Suprapubic skin (tissue), 4 donors: ENCODE measurements at regions not wholly inside any gene's neighbourhood (a gene's known extent, or its start where the extent isn't known, plus 50 kb on each side); places are given as distances from the start of the nearest gene placed in this dataset.
A peak's percentile ranks its signal among the peaks of the same experiment; 100 is the strongest.

Experiments used
- DNase-seq, 2 donors: peaks; one replicate each; pipeline ENCODE4 v3.0.0-alpha.2; 2019; ENCODE audit warnings: low spot score in 2 of 2
- H3K27ac ChIP-seq: fragments of 200-600 bp; sonication (generic); one replicate; pipeline ENCODE4 v1.5.1; 2019
- H3K27me3 ChIP-seq: fragments of 200-600 bp; sonication (generic); one replicate; pipeline ENCODE4 v1.5.1; 2019
- H3K36me3 ChIP-seq: fragments of 200-600 bp; sonication (generic); one replicate; pipeline ENCODE4 v1.5.1; 2019
- H3K4me1 ChIP-seq: fragments of 200-600 bp; sonication (generic); one replicate; pipeline ENCODE4 v1.5.1; 2019
- H3K4me3 ChIP-seq: fragments of 200-600 bp; sonication (generic); one replicate; pipeline ENCODE4 v1.5.1; 2019; ENCODE audit warnings: mild to moderate bottlenecking
- H3K9me3 ChIP-seq: fragments of 200-600 bp; sonication (generic); one replicate; pipeline ENCODE4 v1.5.1; 2019
- EP300 ChIP-seq: sonication (generic); formaldehyde crosslinking; IDR thresholded peaks from one replicate; pipeline ENCODE4 v1.6.1; 2017; ENCODE audit warnings: antibody characterized with exemption
- POLR2A ChIP-seq, 2 donors: fragments of 450-650 bp; IDR thresholded peaks; one replicate each; pipeline ENCODE4 v1.6.1; 2017; ENCODE audit warnings: antibody characterized with exemption in 2 of 2, mild to moderate bottlenecking in 2 of 2, moderate library complexity in 2 of 2
- POLR2AphosphoS5 ChIP-seq, 3 donors: sonication (generic); formaldehyde crosslinking; IDR thresholded peaks; one replicate each; pipeline ENCODE4 v1.6.1; 2017; ENCODE audit warnings: antibody characterized with exemption in 3 of 3
- WGBS: methylation state at CpG from one replicate; pipeline ENCODE4 v1.1.5; 2018; 5-methylcytosine and 5-hydroxymethylcytosine counted together
- TF ChIP-seq, protein P1 (sequence below), 2 donors: fragments of 200-600 bp in 1 of 2; fragments of 450-650 bp in 1 of 2; sonication (generic) in 1 of 2; IDR thresholded peaks; one replicate each; pipeline ENCODE4 v1.5.1; 2016 to 2019; ENCODE audit warnings: antibody characterized with exemption in 2 of 2, mild to moderate bottlenecking in 1 of 2, moderate library complexity in 1 of 2

DNA sequence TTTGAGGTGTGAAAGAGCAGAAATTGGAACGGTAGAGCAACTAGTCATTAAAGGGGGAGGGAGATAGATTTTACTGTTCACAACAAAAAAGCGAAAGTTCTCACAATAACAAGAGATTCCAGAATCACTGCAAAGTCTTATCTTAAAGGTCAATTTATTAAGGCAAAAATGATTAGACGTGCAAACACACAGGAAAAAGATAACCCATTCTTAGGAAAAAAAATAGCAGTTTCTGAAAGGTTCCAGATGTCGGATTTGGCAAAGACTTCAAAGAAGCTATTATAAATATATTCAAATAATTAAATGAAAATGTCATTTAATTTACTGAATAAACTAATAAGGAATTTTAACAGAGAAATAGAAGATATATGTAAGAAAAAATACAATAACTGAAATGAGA, 70.8 kb upstream of the GNAI1 start:
- no peak for DNase-seq

DNA sequence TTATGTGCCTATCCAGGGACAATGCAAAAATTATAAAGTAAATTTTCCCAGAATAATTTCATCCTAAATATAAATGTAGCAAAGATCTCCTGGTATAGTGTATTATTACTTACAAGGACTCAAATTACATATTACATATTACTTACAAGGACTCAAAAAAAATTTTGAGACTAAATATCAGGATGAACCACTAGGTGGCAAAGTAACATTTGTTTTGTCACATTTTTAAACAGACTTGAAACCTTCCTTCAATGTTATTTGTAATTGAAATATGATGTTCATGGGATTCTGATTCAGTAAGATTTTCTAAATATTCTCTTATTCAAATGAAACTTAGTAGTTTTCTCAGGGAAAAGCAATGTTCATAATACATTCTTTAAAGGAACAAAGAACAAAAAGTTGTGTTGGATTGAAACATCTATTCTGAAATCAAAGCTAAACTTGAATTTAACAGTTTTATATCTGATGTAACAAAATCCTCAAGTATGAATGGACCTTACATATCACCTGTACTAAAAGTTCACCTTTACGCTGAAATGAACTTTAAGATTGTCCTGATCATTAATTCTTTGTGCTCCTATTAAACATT, 74.3 kb upstream of the GNAI1 start:
- 82% methylated on average over 1 of the region's 1 CpG for WGBS
- Histone ChIP-seq H3K4me1 (no peaks in the 10 kb centered on the region), H3K4me3 (no peak overlapping the region), H3K27me3 (no peaks in the 10 kb centered on the region), H3K27ac (no peak overlapping the region), H3K36me3 (no peaks in the 10 kb centered on the region), H3K9me3 (no peaks in the 10 kb centered on the region)
- TF ChIP-seq POLR2AphosphoS5 (IDR thresholded peaks at IDR 0.05), result no peak
- no peak for TF ChIP-seq EP300
- TF ChIP-seq, protein P1, sequence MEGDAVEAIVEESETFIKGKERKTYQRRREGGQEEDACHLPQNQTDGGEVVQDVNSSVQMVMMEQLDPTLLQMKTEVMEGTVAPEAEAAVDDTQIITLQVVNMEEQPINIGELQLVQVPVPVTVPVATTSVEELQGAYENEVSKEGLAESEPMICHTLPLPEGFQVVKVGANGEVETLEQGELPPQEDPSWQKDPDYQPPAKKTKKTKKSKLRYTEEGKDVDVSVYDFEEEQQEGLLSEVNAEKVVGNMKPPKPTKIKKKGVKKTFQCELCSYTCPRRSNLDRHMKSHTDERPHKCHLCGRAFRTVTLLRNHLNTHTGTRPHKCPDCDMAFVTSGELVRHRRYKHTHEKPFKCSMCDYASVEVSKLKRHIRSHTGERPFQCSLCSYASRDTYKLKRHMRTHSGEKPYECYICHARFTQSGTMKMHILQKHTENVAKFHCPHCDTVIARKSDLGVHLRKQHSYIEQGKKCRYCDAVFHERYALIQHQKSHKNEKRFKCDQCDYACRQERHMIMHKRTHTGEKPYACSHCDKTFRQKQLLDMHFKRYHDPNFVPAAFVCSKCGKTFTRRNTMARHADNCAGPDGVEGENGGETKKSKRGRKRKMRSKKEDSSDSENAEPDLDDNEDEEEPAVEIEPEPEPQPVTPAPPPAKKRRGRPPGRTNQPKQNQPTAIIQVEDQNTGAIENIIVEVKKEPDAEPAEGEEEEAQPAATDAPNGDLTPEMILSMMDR (IDR thresholded peaks at IDR 0.05), result peak; percentile 31 to 38
- DNase-seq, result no peak

More for the DNA sequence above, 70.8 kb upstream of the GNAI1 start:
- Histone ChIP-seq H3K4me3 (no peak overlapping the region), H3K4me1 (no peaks in the 10 kb centered on the region), H3K9me3 (peaks cover 3% of the 10 kb centered on the region), H3K27ac (no peak overlapping the region), H3K36me3 (no peaks in the 10 kb centered on the region), H3K27me3 (no peaks in the 10 kb centered on the region)
- 56% methylated on average over 4 of the region's 4 CpGs for WGBS
- TF ChIP-seq, protein P1 (IDR thresholded peaks at IDR 0.05), result no peak
- TF ChIP-seq EP300 (no peak), POLR2AphosphoS5 (IDR thresholded peaks at IDR 0.05) (no peak), POLR2A (IDR thresholded peaks at IDR 0.05) (no peak)

DNA sequence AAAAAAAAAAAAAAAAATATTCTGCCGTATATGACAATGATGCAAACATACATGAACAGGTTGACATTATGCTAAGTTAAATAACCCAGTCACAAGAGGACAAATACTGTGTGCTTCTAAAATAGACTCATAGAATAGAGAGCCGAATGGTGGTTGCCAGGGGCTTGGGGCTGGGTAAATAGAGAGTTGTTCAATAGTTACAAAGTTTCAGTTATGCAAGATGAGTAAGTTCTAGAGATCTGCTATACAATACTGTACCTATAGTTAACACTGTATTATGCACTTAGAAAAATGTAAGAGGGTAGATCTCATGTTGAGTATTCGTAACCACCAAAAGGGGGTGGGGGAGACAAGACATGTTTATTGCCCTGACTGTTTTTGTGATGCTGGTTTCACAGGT, 77.1 kb upstream of the GNAI1 start:
- Histone ChIP-seq H3K27ac (no peak overlapping the region), H3K4me1 (no peaks in the 10 kb centered on the region), H3K9me3 (no peaks in the 10 kb centered on the region), H3K4me3 (no peak overlapping the region), H3K36me3 (no peaks in the 10 kb centered on the region), H3K27me3 (no peaks in the 10 kb centered on the region)
- DNase-seq, result no peak
- TF ChIP-seq POLR2AphosphoS5 (IDR thresholded peaks at IDR 0.05) (no peak), EP300 (no peak), POLR2A (IDR thresholded peaks at IDR 0.05) (no peak)
- TF ChIP-seq, protein P1 (IDR thresholded peaks at IDR 0.05), result no peak
- 86% methylated on average over 3 of the region's 3 CpGs for WGBS

DNA sequence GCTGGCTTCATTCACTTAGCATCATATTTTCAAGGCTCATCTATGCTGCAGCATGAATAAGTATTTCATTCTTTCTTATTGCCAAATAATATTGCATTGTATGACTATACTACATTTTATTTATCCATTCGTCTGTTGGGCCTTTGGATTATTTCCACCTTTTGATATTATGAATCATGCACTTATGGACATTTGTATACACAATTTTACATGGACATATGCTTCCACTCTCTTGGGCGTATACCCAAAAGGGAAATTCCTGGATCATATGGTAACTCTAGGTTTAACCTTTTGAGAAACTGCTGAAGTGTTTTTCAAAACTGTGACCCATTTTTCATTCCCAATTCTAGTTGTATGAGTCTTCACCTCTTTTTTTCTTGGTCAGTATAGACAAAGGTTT, 80.3 kb upstream of the GNAI1 start:
- no peaks in the 10 kb centered on the region for H3K36me3 ChIP-seq
- no peak for DNase-seq
- H3K4me1 ChIP-seq, result no peaks in the 10 kb centered on the region
- H3K27me3 ChIP-seq, result no peaks in the 10 kb centered on the region
- no peak overlapping the region for H3K4me3 ChIP-seq
- 68% methylated on average over 2 of the region's 2 CpGs for WGBS
- TF ChIP-seq POLR2A (IDR thresholded peaks at IDR 0.05) (no peak), EP300 (no peak), POLR2AphosphoS5 (IDR thresholded peaks at IDR 0.05) (no peak)
- TF ChIP-seq, protein P1 (IDR thresholded peaks at IDR 0.05), result no peak
- H3K9me3 ChIP-seq, result no peaks in the 10 kb centered on the region
- H3K27ac ChIP-seq, result no peak overlapping the region

DNA sequence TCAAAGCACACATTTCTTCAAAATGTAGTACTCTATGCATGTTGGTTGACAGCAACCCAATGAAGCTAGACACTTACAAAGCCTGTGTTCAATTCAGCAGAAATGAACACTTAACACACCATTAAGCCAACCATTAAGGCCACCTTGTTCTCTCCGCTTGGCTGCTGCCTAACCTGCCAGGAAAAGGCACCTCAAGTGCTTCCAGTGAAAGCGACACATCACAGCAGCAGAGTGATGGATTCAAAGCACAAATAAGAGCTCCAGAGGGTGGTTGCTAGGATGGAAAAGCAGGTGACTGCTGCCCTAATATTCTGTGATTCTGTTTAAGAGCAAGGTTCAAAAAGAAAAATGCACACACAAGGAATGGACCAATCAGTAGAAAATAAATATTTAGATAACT, 81.5 kb upstream of the GNAI1 start:
- TF ChIP-seq, protein P1 (IDR thresholded peaks at IDR 0.05), result no peak
- TF ChIP-seq POLR2A (IDR thresholded peaks at IDR 0.05) (no peak), POLR2AphosphoS5 (IDR thresholded peaks at IDR 0.05) (no peak), EP300 (no peak)
- H3K27ac ChIP-seq, result no peak overlapping the region
- H3K4me1 ChIP-seq, result no peaks in the 10 kb centered on the region
- WGBS, result 100% methylated on average over 2 of the region's 2 CpGs
- no peaks in the 10 kb centered on the region for H3K9me3 ChIP-seq
- H3K4me3 ChIP-seq, result no peak overlapping the region
- no peaks in the 10 kb centered on the region for H3K27me3 ChIP-seq
- DNase-seq, result no peak
- H3K36me3 ChIP-seq, result no peaks in the 10 kb centered on the region
